GM18868 (cell line): ENCODE measurements at regions not wholly inside any gene's neighbourhood (a gene's known extent, or its start where the extent isn't known, plus 50 kb on each side); places are given as distances from the start of the nearest gene placed in this dataset.
A peak's percentile ranks its signal among the peaks of the same experiment; 100 is the strongest.
"Not testable (repeated sequence)": the region's sequence is repeated elsewhere in the genome, so short reads cannot be mapped to it uniquely, and the experiment has no call there.

Experiments
- ATAC-seq: cut with Tn5 transposase; IDR thresholded peaks from one replicate; pipeline ENCODE4 v1.9.1; 2021; ENCODE audit warnings: mild to moderate bottlenecking, moderate library complexity; ENCODE audit not compliant: unreplicated experiment

GRCh38 chr12:19972325-19973288, 395.7 kb upstream of the PDE3A start:
- peak; percentile 82 for ATAC-seq

GRCh38 chr12:19978193-19978592, 390.1 kb upstream of the PDE3A start:
- ATAC-seq: no peak

GRCh38 chr12:19979584-19979983, 388.8 kb upstream of the PDE3A start:
- no peak for ATAC-seq

- ATAC-seq: no peak
Observed at GRCh38 chr12:19981944-19982343, 386.4 kb upstream of the PDE3A start.

GRCh38 chr12:19988001-19988400, 380.3 kb upstream of the PDE3A start:
- ATAC-seq: no peak

GRCh38 chr12:19988459-19988873, 379.9 kb upstream of the PDE3A start:
- no peak for ATAC-seq

GRCh38 chr12:19988948-19989347, 379.4 kb upstream of the PDE3A start:
- no peak for ATAC-seq

GRCh38 chr12:19991146-19991545, 377.2 kb upstream of the PDE3A start:
- ATAC-seq: no peak

- no peak for ATAC-seq
Observed at GRCh38 chr12:19992311-19992710, 376.0 kb upstream of the PDE3A start.

GRCh38 chr12:19994968-19995367, 373.4 kb upstream of the PDE3A start:
- no peak for ATAC-seq

- ATAC-seq: no peak
Observed at GRCh38 chr12:19997656-19998400, 370.5 kb upstream of the PDE3A start.

GRCh38 chr12:19998411-19998810, 369.9 kb upstream of the PDE3A start:
- no peak for ATAC-seq

- no peak for ATAC-seq
Observed at GRCh38 chr12:19998961-19999804, 369.2 kb upstream of the PDE3A start.

GRCh38 chr12:19999805-20000138, 368.6 kb upstream of the PDE3A start:
- no peak for ATAC-seq

GRCh38 chr12:20000229-20000849, 368.0 kb upstream of the PDE3A start:
- no peak for ATAC-seq

GRCh38 chr12:20003252-20003651, 365.1 kb upstream of the PDE3A start:
- no peak for ATAC-seq

GRCh38 chr12:20004952-20005351, 363.4 kb upstream of the PDE3A start:
- no peak for ATAC-seq

- ATAC-seq: no peak
Observed at GRCh38 chr12:20006871-20007730, 361.2 kb upstream of the PDE3A start.

- ATAC-seq: not testable (repeated sequence)
Observed at GRCh38 chr12:20009965-20010364, 358.4 kb upstream of the PDE3A start.

GRCh38 chr12:20011200-20011599, 357.1 kb upstream of the PDE3A start:
- ATAC-seq: no peak
